Chondrocyte (in vitro differentiated cells): ENCODE measurements at regions not wholly inside any gene's neighbourhood (a gene's known extent, or its start where the extent isn't known, plus 50 kb on each side); places are given as distances from the start of the nearest gene placed in this dataset.

Experiments
- DNase-seq: peaks from one replicate; pipeline ENCODE4 v3.0.0; 2021; ENCODE audit warnings: mixed read lengths, low spot score
- H3K27ac Mint-ChIP-seq: one replicate; pipeline ENCODE4 v1.8.0; 2021; ENCODE audit warnings: mild to moderate bottlenecking, moderate library complexity, mixed read lengths; ENCODE audit not compliant: unreplicated experiment
- H3K27me3 Mint-ChIP-seq: 2 replicates; pipeline ENCODE4 v1.8.0; 2021; ENCODE audit warnings: low read depth, mixed read lengths
- H3K36me3 Mint-ChIP-seq: 2 replicates; pipeline ENCODE4 v1.8.0; 2021; ENCODE audit warnings: low read depth, mixed read lengths
- H3K4me1 Mint-ChIP-seq: 2 replicates; pipeline ENCODE4 v1.8.0; 2021; ENCODE audit warnings: low read depth, mild to moderate bottlenecking, mixed read lengths
- H3K4me3 Mint-ChIP-seq: one replicate; pipeline ENCODE4 v1.8.0; 2021; ENCODE audit warnings: mild to moderate bottlenecking, moderate library complexity, mixed read lengths; ENCODE audit not compliant: unreplicated experiment
- H3K9me3 Mint-ChIP-seq: 2 replicates; pipeline ENCODE4 v1.8.0; 2021; ENCODE audit warnings: low read depth, mixed read lengths
- TF ChIP-seq, protein P1 (sequence below): fragments of 200-600 bp; sonication (generic); IDR thresholded peaks from 2 replicates; pipeline ENCODE4 v1.5.0; 2021; ENCODE audit warnings: antibody characterized with exemption, mild to moderate bottlenecking, moderate library complexity

DNA sequence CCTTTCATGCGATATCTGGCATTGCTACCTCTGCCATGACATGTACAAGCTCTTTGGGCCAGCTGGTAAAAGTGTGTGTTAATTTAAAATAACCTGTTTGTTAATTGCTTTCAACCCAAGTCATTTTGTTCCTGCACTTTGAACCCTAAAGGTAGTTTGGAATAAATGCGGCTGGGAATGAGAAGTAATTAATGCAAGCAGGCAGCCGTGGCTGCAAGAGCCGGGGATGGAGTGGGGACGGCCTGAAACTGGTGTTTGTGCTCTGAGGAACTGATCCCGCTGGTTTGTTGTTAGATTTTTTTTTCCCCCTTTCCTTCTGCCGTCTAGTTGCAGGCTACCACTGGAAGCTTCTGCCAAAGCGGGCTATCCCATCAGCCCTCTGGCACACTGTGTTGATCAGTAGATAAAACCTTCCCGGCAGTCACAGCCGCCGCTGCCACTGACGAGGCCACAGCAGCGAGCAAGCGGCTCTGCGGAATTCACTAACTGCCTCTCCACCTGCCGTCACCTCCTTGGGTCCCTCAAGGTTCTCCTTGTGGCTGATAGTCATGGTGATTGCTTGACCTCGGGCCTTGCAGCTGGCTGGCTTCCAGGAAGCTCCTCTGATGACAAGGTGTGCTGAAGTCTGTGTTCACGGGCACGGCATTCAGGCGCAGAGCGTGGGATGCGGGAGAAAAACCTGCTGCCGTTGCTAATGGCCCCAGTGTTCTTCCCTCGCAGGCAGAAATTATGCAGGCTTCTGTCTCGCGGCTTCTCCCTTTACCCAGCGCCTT lies 315.9 kb downstream of the TFAP2A start:
- DNase-seq: no peak
- no peaks in the 10 kb centered on the region for H3K27me3 Mint-ChIP-seq
- TF ChIP-seq, protein P1, sequence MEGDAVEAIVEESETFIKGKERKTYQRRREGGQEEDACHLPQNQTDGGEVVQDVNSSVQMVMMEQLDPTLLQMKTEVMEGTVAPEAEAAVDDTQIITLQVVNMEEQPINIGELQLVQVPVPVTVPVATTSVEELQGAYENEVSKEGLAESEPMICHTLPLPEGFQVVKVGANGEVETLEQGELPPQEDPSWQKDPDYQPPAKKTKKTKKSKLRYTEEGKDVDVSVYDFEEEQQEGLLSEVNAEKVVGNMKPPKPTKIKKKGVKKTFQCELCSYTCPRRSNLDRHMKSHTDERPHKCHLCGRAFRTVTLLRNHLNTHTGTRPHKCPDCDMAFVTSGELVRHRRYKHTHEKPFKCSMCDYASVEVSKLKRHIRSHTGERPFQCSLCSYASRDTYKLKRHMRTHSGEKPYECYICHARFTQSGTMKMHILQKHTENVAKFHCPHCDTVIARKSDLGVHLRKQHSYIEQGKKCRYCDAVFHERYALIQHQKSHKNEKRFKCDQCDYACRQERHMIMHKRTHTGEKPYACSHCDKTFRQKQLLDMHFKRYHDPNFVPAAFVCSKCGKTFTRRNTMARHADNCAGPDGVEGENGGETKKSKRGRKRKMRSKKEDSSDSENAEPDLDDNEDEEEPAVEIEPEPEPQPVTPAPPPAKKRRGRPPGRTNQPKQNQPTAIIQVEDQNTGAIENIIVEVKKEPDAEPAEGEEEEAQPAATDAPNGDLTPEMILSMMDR: no peak
- H3K27ac Mint-ChIP-seq: no peak overlapping the region
- no peaks in the 10 kb centered on the region for H3K36me3 Mint-ChIP-seq
- no peak overlapping the region for H3K4me3 Mint-ChIP-seq
- peaks cover 4% of the 10 kb centered on the region for H3K4me1 Mint-ChIP-seq
- H3K9me3 Mint-ChIP-seq: peaks cover 1% of the 10 kb centered on the region

DNA sequence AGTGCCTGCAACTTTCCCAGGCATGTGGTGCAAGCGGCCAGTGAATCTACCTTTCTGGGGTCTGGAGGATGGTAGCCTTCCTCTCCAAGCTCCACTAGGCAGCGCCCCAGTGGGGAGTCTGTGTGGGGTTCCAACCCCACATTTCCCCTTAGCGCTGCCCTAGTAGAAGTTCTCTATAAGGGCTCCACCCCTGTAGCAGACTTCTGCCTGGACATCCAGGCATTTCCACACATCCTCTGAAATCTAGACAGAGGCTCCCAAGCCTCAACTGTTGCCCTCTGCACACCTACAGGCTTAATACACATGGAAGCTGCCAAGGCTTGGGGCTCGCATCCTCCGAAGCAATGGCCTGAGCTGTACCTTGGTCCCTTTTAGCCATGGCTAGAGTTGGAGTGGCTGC lies 321.6 kb downstream of the TFAP2A start:
- H3K27ac Mint-ChIP-seq: no peak overlapping the region
- peaks cover 15% of the 10 kb centered on the region for H3K9me3 Mint-ChIP-seq
- no peak overlapping the region for H3K4me3 Mint-ChIP-seq
- TF ChIP-seq, protein P1: no peak
- no peak for DNase-seq
- no peaks in the 10 kb centered on the region for H3K36me3 Mint-ChIP-seq
- no peaks in the 10 kb centered on the region for H3K4me1 Mint-ChIP-seq
- no peaks in the 10 kb centered on the region for H3K27me3 Mint-ChIP-seq

DNA sequence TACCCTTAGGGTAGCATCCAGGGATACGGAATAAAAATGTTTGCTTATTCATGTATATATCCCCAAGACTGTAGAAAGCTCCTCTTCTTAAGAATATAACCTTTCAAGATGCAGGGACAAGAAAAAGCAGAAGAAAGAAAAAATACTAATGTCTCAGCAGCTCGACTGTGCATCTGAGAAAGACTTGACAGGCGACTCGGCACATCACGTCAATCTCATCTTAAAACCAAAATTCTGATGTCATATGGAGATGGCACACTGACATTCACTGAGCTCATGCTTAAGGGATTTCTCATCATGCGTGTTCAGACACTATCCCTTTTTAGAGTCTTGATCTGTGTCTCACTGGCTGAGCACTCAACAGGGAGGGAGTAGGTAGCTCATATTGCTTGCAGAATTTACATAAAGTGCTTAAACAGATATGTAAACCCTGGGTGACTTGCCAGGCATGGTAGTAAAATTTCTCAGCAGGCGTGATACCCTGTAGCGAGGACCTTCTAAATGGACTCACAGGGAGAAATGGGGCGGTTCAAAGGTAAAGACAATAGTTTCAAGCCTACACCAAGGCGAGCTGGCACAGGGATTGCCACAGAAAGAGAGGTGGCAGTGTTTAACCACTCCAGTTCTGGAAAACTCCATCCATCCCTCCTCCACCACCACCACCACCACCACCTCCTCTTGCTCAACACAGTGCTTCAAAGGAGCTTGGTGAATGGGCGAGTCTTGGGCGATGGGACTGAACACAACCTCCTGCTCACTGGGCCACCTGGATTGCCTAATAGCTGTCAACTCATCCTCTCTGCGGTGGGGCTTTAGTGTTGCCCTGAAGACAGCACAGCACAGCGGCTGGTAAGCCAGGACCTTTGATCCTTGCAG lies 330.5 kb downstream of the TFAP2A start:
- Mint-ChIP-seq H3K27ac (no peak overlapping the region), H3K36me3 (no peaks in the 10 kb centered on the region), H3K9me3 (no peaks in the 10 kb centered on the region), H3K27me3 (no peaks in the 10 kb centered on the region), H3K4me1 (no peaks in the 10 kb centered on the region), H3K4me3 (no peak overlapping the region)
- TF ChIP-seq, protein P1: no peak
- DNase-seq: no peak

DNA sequence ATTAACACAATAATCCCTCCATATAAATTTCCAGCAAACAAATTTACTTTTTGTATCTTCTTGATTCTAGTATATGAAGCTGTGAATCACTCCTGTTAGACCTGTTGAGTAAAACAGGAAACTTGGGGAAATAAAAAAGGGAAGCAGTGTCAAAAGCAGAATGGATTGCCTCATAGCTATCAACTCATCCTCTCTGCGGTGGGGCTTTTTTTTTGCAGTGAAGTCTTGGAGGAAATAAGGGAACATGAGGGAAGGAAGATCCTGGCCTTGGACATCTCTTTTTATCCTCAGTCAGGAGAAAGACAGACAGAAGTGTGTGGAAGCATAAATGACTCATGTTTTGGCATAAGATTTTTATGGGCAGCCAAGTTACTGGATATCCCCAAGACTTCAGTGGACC lies 332.5 kb downstream of the TFAP2A start:
- TF ChIP-seq, protein P1: no peak
- no peak for DNase-seq
- Mint-ChIP-seq H3K36me3 (no peaks in the 10 kb centered on the region), H3K27ac (no peak overlapping the region), H3K27me3 (no peaks in the 10 kb centered on the region), H3K4me1 (no peaks in the 10 kb centered on the region), H3K9me3 (no peaks in the 10 kb centered on the region), H3K4me3 (no peak overlapping the region)

DNA sequence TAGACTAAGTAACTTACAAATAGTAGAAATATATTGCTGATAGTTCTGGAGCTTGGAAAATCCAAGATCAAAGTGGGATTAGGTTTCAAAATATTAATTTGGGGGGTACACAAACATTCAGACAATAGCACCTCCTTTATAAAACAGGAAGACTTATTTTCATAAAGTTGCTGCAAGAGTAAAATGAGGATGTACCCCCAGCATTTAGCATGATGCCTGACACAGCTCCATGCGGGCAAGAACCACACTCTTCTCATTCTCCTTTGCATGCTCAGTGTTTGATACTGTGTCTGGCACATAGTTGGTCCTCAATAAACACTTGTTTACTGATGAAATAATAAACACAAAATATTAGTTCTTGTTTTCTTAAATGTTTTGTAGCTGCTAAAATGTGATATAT lies 332.9 kb downstream of the TFAP2A start:
- Mint-ChIP-seq H3K27ac (no peak overlapping the region), H3K36me3 (no peaks in the 10 kb centered on the region), H3K27me3 (no peaks in the 10 kb centered on the region), H3K9me3 (no peaks in the 10 kb centered on the region), H3K4me1 (no peaks in the 10 kb centered on the region), H3K4me3 (no peak overlapping the region)
- TF ChIP-seq, protein P1: no peak
- DNase-seq: no peak
